ENCODE measurements at regions not wholly inside any gene's neighbourhood (a gene's known extent, or its start where the extent isn't known, plus 50 kb on each side); places are given as distances from the start of the nearest gene placed in this dataset.

- Mint-ChIP-seq H3K36me3 (ENCODE audit: insufficient read depth, unreplicated experiment) (no peaks in the 10 kb centered on the region), H3K4me1 (ENCODE audit: insufficient read depth, unreplicated experiment) (no peaks in the 10 kb centered on the region), H3K4me3 (ENCODE audit: unreplicated experiment) (no peak overlapping the region), H3K9me3 (ENCODE audit: unreplicated experiment) (peaks cover 9% of the 10 kb centered on the region), H3K27me3 (ENCODE audit: insufficient read depth, unreplicated experiment) (no peaks in the 10 kb centered on the region), H3K27ac (ENCODE audit: low read depth, unreplicated experiment) (no peak overlapping the region)
- BruUV-seq (replicated peaks): no TSS peak
- ChIA-PET POLR2A (no interaction called here), CTCF (interaction anchor here (1.1 kb wide), 1 partner anchor 18 kb away, joined by 3 read pairs; no protein-coding TSS in a partner anchor)
- intact Hi-C loops (cut with micrococcal nuclease): no loop called here
- DNase-seq (ENCODE audit: unreplicated experiment): no peak
- TF ChIP-seq CTCF (IDR thresholded peaks at IDR 0.05; ENCODE audit: unreplicated experiment): no peak
Observed at GRCh38 chr20:40930561-40930960, 98.1 kb upstream of the TOP1 start.

- H3K36me3 Mint-ChIP-seq (ENCODE audit: insufficient read depth, unreplicated experiment): no peaks in the 10 kb centered on the region
- no TSS peak for BruUV-seq (replicated peaks)
- POLR2A ChIA-PET: no interaction called here
- H3K4me3 Mint-ChIP-seq (ENCODE audit: unreplicated experiment): no peak overlapping the region
- TF ChIP-seq CTCF (IDR thresholded peaks at IDR 0.05; ENCODE audit: unreplicated experiment): no peak
- no peak overlapping the region for H3K27ac Mint-ChIP-seq (ENCODE audit: low read depth, unreplicated experiment)
- peaks cover 9% of the 10 kb centered on the region for H3K9me3 Mint-ChIP-seq (ENCODE audit: unreplicated experiment)
- H3K27me3 Mint-ChIP-seq (ENCODE audit: insufficient read depth, unreplicated experiment): no peaks in the 10 kb centered on the region
- intact Hi-C loops (cut with micrococcal nuclease): no loop called here
- no peak for DNase-seq (ENCODE audit: unreplicated experiment)
- H3K4me1 Mint-ChIP-seq (ENCODE audit: insufficient read depth, unreplicated experiment): no peaks in the 10 kb centered on the region
- CTCF ChIA-PET: interaction anchor here (1.1 kb wide), 1 partner anchor 19 kb away, joined by 3 read pairs; no protein-coding TSS in a partner anchor
Observed at GRCh38 chr20:40931410-40932044, 97.1 kb upstream of the TOP1 start.

GRCh38 chr20:40932436-40932835 lies 96.2 kb upstream of the TOP1 start:
- Mint-ChIP-seq H3K4me1 (ENCODE audit: insufficient read depth, unreplicated experiment) (no peaks in the 10 kb centered on the region), H3K27me3 (ENCODE audit: insufficient read depth, unreplicated experiment) (no peaks in the 10 kb centered on the region), H3K27ac (ENCODE audit: low read depth, unreplicated experiment) (no peak overlapping the region), H3K4me3 (ENCODE audit: unreplicated experiment) (no peak overlapping the region), H3K36me3 (ENCODE audit: insufficient read depth, unreplicated experiment) (no peaks in the 10 kb centered on the region), H3K9me3 (ENCODE audit: unreplicated experiment) (peaks cover 9% of the 10 kb centered on the region)
- CTCF ChIA-PET: interaction anchor here (0.7 kb wide), 1 partner anchor 30 kb away, joined by 3 read pairs; no protein-coding TSS in a partner anchor
- intact Hi-C loops (cut with micrococcal nuclease): no loop called here
- DNase-seq (ENCODE audit: unreplicated experiment): no peak
- no peak for TF ChIP-seq CTCF (IDR thresholded peaks at IDR 0.05; ENCODE audit: unreplicated experiment)
- BruUV-seq (replicated peaks): no TSS peak
- POLR2A ChIA-PET: no interaction called here

- no TSS peak for BruUV-seq (replicated peaks)
- CTCF ChIA-PET: interaction anchor here (0.6 to 1.7 kb wide), 6 partner anchors 10 to 1822 kb away, joined by 3 to 5 read pairs (median 4); no protein-coding TSS in a partner anchor
Observed at GRCh38 chr20:40933758-40934157, 94.9 kb upstream of the TOP1 start.

More at GRCh38 chr20:40933758-40934157, 94.9 kb upstream of the TOP1 start:
- intact Hi-C loops (cut with micrococcal nuclease): no loop called here
- Mint-ChIP-seq H3K4me3 (ENCODE audit: unreplicated experiment) (no peak overlapping the region), H3K36me3 (ENCODE audit: insufficient read depth, unreplicated experiment) (no peaks in the 10 kb centered on the region), H3K27me3 (ENCODE audit: insufficient read depth, unreplicated experiment) (no peaks in the 10 kb centered on the region), H3K9me3 (ENCODE audit: unreplicated experiment) (peaks cover 9% of the 10 kb centered on the region), H3K4me1 (ENCODE audit: insufficient read depth, unreplicated experiment) (no peaks in the 10 kb centered on the region), H3K27ac (ENCODE audit: low read depth, unreplicated experiment) (no peak overlapping the region)
- DNase-seq (ENCODE audit: unreplicated experiment): no peak
- TF ChIP-seq CTCF (IDR thresholded peaks at IDR 0.05; ENCODE audit: unreplicated experiment): no peak
- POLR2A ChIA-PET: no interaction called here
